Fibroblast of pulmonary artery (primary cell): ENCODE measurements at regions not wholly inside any gene's neighbourhood (a gene's known extent, or its start where the extent isn't known, plus 50 kb on each side); places are given as distances from the start of the nearest gene placed in this dataset.

ENCODE experiments used
- DNase-seq: peaks from one replicate; pipeline ENCODE4 v3.0.0-alpha.2; 2010; ENCODE audit warnings: low read depth
- H3K4me3 ChIP-seq: replicated peaks from 2 replicates; pipeline ENCODE4 v1.5.1; 2011; ENCODE audit warnings: low read depth, mild to moderate bottlenecking, control low read depth, low read length, moderate library complexity
- TF ChIP-seq, protein P1 (sequence below): IDR thresholded peaks from 2 replicates; pipeline ENCODE4 v1.5.1; 2011; ENCODE audit warnings: mild to moderate bottlenecking, control low read depth, low read length, inconsistent platforms; ENCODE audit errors: missing control alignments

DNA sequence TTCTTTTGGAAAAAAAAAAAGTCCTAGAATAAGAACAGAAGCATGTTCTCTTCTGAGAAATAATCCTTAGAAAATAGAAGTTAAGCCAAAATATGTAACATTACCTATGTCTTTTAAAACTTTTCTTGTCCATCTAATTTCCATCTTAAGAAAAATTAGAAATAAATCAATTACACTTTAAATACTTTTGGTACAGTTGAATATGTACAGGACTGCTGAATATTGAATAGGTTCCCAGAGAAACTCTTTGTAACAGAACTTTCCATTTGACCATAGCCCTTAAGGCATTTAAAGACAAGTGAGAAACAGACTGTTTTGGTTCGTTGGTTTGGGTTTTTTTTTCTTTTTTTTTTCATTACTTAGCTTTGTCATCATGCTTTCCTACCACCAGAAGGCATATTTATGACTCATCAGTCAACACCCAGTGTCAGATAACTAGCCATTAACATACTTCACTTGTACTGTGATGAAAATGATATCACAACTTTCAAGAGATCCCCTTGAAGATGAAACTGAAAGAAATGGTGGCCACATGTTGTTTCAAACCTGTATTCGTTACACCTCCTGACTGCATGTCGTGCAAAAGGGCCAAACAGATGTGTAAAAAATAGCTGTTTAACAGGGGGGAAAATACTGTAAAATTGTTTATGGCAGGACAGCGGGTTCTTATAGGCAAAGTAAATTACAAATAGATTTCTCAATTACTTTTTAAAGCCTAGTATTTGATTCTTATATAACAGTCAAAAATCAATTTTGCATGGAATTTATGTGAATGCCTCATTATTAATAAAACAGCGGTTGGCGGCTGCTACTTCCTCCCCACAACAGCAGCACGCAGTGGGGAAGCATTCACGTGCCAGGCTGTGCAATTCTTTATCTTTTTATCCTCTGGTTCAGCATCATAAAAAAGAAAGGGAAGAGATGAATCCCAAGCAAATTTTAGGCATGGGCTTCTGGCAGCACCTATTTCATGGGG is 280.7 kb upstream of the HNRNPA3 start:
- TF ChIP-seq, protein P1, sequence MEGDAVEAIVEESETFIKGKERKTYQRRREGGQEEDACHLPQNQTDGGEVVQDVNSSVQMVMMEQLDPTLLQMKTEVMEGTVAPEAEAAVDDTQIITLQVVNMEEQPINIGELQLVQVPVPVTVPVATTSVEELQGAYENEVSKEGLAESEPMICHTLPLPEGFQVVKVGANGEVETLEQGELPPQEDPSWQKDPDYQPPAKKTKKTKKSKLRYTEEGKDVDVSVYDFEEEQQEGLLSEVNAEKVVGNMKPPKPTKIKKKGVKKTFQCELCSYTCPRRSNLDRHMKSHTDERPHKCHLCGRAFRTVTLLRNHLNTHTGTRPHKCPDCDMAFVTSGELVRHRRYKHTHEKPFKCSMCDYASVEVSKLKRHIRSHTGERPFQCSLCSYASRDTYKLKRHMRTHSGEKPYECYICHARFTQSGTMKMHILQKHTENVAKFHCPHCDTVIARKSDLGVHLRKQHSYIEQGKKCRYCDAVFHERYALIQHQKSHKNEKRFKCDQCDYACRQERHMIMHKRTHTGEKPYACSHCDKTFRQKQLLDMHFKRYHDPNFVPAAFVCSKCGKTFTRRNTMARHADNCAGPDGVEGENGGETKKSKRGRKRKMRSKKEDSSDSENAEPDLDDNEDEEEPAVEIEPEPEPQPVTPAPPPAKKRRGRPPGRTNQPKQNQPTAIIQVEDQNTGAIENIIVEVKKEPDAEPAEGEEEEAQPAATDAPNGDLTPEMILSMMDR, result no peak
- no peak overlapping the region for H3K4me3 ChIP-seq
- peak; percentile 11 for DNase-seq

DNA sequence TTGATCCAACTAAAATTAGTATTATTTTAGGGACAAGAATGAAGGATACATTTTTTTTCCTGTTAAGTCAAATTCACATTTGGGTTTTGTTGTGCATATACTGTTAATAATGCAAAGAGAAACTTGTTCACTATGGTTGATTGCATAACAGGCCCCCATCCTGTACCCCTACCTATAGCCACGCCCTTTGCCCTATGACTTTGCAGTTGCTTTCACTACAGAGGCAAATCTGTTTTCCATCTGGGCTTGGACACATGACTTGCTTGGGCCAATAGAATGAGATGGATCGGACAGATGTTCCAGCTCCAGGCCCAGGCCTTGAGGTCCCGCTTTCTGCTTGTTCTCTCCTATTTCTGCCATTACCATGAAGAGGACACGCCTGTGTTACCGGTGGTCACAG is 278.5 kb upstream of the HNRNPA3 start:
- TF ChIP-seq, protein P1, result no peak
- DNase-seq, result no peak
- H3K4me3 ChIP-seq, result no peak overlapping the region

DNA sequence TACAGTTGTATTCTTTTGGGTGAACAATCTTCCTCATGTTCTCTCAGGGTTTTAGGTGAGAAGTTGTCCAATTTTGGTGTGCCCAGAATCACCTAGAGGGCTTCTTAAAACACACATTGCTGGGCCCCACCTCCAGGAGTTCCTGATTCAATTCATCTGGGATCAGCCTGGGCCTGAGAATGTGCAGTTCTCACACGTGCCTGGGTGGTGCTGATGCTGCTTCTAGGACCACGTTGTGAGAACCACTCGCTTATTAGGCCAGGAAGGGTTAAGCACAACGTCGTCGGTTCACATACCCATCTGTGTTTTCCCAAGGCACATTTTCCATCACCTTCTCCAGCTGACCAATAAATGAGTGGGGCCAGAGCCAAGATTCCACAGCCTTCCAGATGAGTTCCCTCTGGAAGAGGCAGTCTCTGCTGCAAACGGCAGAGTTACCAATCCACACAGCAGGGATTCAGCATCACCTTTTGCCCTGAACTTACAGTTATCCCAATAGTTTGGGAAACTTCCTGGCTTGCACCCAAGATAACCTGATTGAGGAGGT is 277.7 kb upstream of the HNRNPA3 start:
- no peak for DNase-seq
- H3K4me3 ChIP-seq, result no peak overlapping the region
- TF ChIP-seq, protein P1, result no peak

DNA sequence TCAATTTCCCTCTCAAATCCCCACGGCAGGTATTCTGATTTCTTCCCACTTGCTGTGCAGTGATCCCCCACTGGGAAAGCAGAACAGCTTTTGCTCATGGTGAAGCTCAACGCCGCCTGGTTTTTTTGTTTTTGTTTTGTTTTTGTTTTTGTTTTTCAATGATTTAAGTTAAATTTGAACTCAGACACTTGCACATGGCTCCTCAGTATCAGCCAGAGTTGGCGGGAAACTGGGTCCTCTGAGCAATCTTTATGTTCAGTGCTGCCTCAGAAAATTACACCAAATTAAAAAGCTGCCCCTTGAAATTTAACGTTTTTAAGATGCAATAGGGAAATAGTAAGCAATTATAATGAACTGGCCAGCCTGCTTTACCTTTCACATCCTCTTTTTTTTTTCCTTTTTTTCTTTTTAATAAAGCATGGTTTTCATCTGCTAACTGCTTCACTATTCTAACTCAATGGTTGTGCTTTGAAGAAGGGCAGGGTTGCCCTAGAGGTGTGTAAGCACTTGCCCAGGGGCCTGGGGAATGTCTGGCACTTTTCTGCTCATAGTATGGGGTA is 277.0 kb upstream of the HNRNPA3 start:
- TF ChIP-seq, protein P1, result no peak
- no peak overlapping the region for H3K4me3 ChIP-seq
- no peak for DNase-seq

DNA sequence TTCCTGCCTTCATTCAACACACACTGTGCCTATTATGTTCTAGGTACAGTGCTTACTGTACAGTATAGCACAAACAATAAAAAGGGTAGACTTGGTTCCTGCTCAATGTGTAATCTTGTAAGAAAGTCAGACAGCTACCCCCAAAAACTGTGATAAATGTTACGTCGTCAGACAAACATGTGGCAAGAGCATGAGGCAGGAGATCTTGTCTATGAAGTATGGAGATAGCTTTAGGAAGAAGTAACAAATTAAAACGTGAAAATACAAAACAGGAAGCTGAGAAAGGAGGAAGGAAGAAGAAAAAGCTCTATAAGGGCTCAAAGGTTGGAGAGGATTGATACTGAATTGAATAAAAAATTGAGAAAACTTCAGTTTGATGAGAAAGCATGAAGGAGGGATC is 276.2 kb upstream of the HNRNPA3 start:
- no peak for DNase-seq
- no peak overlapping the region for H3K4me3 ChIP-seq
- TF ChIP-seq, protein P1, result no peak

DNA sequence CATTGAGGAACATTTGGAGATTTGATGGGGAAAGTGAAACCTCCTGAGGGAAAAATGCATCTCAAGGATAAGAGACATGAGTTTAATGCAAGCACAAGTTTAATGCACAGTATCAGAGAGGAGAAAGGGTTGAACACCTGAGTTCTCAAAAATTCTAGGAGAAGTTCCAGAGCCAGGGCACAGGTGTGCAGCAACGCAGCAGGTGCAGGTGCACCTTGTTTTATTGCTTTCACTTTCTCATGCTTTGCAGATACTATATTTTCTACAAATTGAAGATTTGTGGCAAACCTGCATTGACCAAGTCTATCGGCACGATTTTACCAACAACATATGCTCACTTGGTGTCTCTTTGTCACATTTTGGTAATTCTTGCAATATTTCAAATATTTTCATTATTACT is 267.6 kb upstream of the HNRNPA3 start:
- TF ChIP-seq, protein P1, result no peak
- no peak overlapping the region for H3K4me3 ChIP-seq
- DNase-seq, result no peak
